HL-60/S4 treated with phorbol 12-myristate 13-acetate at 8.2 ng/mL for 4 days and 3 days (cell line): ENCODE measurements at regions not wholly inside any gene's neighbourhood (a gene's known extent, or its start where the extent isn't known, plus 50 kb on each side); places are given as distances from the start of the nearest gene placed in this dataset.

Source experiments
- in situ Hi-C: fragments of 300-500 bp; cut with MboI; formaldehyde crosslinking; loops from 2 replicates; pipeline ENCODE4 v1.15.0; 2022; ENCODE audit warnings: low sequenced_read_pairs

DNA sequence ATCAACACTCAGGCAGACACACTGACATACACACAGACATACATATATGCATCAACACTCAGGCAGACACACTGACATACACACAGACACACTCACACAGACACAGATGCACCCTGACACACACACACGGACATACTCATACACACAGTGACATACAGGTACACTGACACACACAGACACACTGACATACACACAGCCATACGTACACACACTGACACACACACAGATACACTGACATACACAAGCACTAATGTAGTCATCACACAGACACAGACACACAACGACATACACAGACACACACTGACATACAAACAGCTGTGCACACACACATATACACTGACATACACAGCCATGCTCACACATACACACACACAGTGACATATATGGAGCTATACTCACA, 131.0 kb upstream of the CSF3R start:
- in situ Hi-C loops, result no loop called here

DNA sequence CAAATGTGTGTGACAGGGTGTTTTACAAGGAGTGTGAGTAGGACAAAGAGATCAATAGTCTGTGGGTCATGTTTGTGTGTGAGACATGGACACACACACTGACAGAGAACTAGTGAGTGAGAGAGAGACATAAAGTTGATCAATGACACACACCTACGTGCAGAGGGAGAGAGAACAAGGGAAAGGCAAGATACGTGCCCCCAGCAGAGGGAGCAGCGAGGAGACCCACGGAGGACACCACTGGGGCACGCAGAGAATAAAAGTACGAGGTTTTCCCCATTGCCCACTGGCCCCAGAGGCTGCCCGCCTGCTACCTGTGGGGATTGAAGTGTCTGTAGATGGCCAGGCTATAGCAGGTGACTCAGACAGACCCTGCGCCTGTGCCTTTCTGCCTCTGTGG, 130.2 kb upstream of the CSF3R start:
- in situ Hi-C loops, result no loop called here

DNA sequence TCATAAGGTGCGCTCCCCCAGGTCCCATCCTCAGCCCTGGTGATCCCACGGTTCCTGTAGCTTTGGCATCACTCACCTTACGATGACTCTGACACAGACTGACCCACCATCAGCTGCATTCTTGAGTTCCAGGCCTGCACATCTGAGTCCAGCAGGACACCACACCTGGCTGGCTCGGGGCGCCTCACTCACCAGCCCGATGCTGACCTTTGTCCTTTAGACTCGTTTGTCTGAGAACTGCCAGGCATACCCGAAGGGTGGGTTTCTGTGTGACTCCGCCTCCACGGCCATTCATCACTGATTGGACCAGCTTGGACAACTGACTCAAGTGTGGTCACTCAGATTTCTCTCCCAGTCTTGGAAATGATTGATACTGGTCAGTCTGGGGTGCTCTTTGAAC, 129.4 kb upstream of the CSF3R start:
- in situ Hi-C loops, result no loop called here

GRCh38 chr1:36609241-36610027, 126.7 kb upstream of the CSF3R start:
- in situ Hi-C loops, result no loop called here

- in situ Hi-C loops, result no loop called here
Measured at GRCh38 chr1:36608272-36608671, 125.6 kb upstream of the CSF3R start.

- in situ Hi-C loops, result no loop called here
Measured at GRCh38 chr1:36607263-36607651, 124.5 kb upstream of the CSF3R start.

- in situ Hi-C loops, result no loop called here
Measured at GRCh38 chr1:36606641-36607262, 124.0 kb upstream of the CSF3R start.

- in situ Hi-C loops, result no loop called here
Measured at GRCh38 chr1:36605942-36606640, 123.4 kb upstream of the CSF3R start.

- in situ Hi-C loops, result no loop called here
Measured at GRCh38 chr1:36603461-36603860, 120.7 kb upstream of the CSF3R start.

DNA sequence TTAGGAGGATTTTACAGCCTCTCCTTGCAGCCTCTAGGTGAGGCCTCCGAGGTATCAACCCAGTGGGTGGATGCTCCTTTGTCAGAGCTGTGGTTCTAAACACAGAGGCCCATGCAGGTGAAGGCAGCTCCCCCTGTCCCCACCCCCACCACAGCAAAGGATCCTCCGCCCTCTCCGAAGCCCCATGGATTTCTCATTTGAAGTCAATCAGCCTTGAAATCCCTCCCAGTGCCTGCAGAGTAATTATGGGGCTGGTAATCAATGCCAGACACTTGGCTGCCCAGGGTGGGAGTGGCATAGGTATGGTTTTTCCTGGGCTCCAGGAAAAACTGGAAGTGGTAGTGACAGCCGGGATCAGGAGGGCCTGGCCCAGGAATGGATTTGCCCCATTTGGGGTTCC, 119.5 kb upstream of the CSF3R start:
- in situ Hi-C loops, result no loop called here

DNA sequence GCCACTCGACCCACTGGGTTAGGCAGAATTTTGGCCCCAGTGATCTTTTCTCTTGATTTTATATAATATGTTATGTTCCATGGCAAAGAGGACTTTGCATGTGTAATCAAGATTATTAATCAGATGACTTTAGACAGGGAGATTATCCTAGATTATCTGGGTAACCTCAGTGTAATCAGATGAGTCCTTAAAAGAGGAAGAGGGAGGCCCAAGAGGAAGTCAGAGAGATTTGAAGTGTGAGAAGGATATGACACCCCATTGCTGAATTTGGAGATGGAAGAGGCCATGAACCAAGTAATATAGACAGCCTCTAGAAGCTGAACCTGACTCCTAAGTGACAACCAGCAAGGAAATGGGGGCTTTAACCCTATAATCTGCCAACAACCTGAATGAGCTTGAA, 117.1 kb upstream of the CSF3R start:
- in situ Hi-C loops, result no loop called here

- in situ Hi-C loops, result no loop called here
Measured at GRCh38 chr1:36597514-36597913, 114.8 kb upstream of the CSF3R start.

DNA sequence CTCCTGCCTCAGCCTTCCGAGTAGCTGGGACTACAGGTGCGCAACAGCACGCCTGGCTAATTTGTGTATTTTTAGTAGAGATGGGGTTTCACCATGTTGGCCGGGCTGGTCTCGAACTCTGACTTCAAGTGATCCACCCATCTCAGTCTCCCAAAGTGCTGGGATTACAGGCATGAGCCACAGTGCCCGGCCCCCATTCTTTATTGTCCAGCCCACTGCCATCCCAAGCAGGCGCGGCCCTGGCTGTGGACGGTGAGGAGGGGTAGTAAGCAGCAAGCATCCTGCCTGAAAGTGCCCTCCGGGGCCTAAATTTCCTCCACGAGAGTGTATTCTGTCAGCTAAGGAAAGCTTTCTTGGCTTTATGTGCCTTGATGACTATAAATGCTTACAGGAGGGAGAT, 113.2 kb upstream of the CSF3R start:
- in situ Hi-C loops, result no loop called here

- in situ Hi-C loops, result no loop called here
Measured at GRCh38 chr1:36595349-36595748, 112.6 kb upstream of the CSF3R start.

- in situ Hi-C loops, result no loop called here
Measured at GRCh38 chr1:36594023-36594422, 111.3 kb upstream of the CSF3R start.

- in situ Hi-C loops, result no loop called here
Measured at GRCh38 chr1:36591278-36591677, 108.6 kb upstream of the CSF3R start.

GRCh38 chr1:36590771-36591170, 108.1 kb upstream of the CSF3R start:
- in situ Hi-C loops, result no loop called here

- in situ Hi-C loops, result no loop called here
Measured at GRCh38 chr1:36590264-36590663, 107.6 kb upstream of the CSF3R start.

DNA sequence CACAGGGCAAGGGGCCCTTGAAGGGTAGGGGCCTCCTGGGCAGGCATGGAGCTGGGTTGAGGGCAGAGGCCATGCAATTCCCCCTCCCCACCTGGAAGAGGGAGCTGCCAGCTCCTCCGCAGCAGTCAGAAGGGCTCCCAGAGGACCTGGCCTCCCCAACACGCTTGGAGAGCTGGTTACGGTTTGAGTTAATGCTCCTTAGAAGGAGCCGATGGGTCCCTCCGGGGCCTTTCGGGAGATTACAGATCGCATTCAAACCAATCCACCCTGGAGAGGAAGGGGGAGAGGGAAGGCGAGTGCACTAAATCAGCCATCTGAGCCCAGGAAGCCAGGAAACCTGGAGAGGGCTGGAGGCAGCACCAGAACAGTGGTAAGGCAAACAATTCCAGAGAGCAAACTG, 106.3 kb upstream of the CSF3R start:
- in situ Hi-C loops, result no loop called here

DNA sequence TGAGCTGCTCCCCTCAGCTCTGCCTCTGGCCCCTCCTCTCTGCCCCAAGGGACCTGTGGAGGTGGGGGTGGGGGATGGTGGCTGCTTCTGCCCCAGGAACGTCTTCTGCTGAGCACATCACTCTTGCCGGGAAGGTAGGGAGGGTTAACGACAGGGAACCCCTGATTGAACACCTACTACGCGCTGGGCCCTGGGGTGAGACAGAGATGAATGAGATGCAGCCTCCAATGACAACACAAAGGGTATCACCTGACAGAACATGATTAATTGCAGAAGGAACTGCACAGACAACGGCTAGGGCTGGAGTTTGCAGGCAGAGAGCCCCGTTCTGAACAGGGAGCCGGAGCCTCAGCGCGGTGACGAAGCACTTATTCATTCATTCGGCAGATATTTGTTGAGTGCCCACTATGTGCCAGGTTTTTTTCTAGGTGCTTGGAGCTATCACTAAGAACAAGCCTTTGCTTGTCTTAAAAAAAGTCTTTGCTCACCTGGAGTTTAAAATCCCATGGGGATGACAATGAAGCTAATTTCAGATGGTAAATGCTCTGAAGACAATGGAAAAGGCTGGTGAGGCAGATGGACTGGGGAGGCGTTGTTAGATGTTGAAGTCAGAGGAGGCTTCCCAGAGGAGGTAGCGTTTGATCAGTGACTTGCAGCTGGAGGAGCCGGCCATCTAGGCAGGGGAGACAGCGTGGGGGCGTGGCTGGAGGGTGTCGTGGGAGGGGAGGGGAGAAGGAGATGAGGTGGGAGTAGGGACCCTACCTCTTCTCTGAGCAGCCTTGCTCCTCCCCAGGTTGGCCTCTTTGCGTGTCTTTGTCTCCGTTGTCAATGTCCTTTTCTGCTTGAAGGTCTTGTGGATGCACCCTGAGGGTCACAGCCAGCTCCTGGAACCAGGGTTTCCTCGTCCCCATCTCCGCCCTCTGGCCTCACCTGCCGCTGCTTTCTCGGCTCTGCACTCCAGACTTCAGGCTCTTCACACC, 103.1 kb upstream of the CSF3R start:
- in situ Hi-C loops, result no loop called here

DNA sequence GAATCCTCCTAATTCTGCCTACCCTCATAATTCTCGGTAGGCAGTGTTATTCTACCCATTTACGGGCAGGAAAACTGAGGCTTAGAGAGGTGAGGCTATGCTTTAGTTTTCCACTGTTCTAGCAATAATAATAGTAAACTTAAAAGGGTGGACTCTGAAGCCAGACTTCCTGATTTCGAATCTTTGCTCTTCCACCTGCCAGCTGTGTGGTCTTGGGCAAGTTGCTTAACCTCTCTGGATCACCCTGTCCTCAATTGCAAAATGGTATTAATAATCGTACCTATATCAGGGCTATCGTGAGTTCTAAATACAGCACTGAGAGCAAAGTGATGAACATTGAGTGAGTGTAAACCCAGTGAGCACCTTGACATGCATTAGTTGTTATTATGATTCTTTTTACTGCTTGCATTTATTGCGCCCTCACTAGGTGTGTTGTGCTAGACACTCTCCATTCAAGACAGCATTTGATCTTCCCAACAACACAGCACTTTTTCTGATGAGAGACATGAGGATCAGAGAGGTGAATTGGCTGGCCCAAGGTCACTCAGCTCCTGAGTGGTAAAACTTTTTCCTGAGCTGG, 102.3 kb upstream of the CSF3R start:
- in situ Hi-C loops, result no loop called here
